HL-60/S4 (cell line): ENCODE measurements at regions not wholly inside any gene's neighbourhood (a gene's known extent, or its start where the extent isn't known, plus 50 kb on each side); places are given as distances from the start of the nearest gene placed in this dataset.

Experiments used
- in situ Hi-C: fragments of 300-500 bp; cut with MboI; formaldehyde crosslinking; loops from 2 replicates; pipeline ENCODE4 v1.14.3; 2022; ENCODE audit warnings: low sequenced_read_pairs

GRCh38 chr7:155247479-155248365 is 50.0 kb upstream of the INSIG1 start:
- in situ Hi-C loops: no loop called here
